HG03565 (cell line): ENCODE measurements at regions not wholly inside any gene's neighbourhood (a gene's known extent, or its start where the extent isn't known, plus 50 kb on each side); places are given as distances from the start of the nearest gene placed in this dataset.
A peak's percentile ranks its signal among the peaks of the same experiment; 100 is the strongest.
"Not testable (repeated sequence)": the region's sequence is repeated elsewhere in the genome, so short reads cannot be mapped to it uniquely, and the experiment has no call there.

Source experiments
- ATAC-seq: cut with Tn5 transposase; IDR thresholded peaks from one replicate; pipeline ENCODE4 v1.9.1; 2021; ENCODE audit warnings: mild to moderate bottlenecking, moderate library complexity; ENCODE audit not compliant: unreplicated experiment

DNA sequence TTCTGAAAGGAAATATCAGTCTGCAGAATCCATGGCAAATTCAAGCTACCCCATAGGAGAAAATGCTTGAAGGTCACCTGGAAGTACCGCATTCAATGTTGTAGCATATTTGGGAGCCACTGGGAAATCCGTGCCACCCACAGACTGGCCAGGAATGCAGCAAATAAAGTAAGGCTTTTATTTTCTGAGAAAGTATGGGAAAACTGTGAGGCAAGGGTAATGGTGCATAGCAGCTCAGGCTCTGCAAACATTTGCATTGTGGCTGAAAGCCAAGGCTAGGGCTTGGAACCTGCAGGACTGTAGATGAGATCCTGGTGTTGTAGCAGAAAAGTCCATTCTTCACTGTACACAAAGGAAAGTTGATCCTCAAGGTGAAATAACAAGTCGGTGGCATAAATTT is 450.9 kb upstream of the NR3C2 start:
- no peak for ATAC-seq

DNA sequence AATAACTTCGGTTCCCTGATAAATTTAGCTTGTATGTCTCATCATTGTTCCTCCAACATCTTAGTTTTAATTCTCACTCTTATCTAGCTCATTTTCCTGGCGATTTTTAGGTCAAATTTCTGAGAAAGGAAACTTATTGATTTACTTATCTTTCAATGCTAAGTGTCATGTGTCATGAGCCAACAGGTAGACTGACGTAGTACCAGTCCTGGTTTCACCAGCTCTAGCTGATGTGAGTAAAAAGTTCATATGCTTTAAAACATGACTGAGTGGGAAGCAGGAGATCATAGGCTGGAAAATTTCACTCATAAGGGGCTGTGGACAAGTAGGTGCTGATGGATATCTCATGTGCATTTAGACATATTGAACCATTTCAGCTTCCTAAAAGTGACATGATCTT is 441.7 kb upstream of the NR3C2 start:
- ATAC-seq: no peak

DNA sequence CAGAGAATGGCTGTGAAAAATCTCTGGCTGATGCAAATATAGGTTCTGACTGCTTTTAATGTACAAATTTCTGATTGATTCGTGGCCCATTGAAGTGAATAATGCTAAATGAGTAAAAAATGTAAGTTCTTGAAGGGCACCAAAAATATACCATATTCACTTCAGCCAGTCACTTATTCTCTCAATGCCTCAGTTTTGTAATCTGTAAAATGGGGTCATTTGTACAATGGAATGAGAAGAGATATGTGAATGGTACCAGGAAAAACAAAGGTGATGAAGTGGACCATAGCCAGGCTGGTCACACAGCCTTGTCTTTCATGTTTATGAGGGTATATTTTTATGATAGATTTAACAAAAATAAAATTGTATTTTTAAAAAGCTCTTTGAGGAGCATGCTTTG is 441.2 kb upstream of the NR3C2 start:
- ATAC-seq: no peak

DNA sequence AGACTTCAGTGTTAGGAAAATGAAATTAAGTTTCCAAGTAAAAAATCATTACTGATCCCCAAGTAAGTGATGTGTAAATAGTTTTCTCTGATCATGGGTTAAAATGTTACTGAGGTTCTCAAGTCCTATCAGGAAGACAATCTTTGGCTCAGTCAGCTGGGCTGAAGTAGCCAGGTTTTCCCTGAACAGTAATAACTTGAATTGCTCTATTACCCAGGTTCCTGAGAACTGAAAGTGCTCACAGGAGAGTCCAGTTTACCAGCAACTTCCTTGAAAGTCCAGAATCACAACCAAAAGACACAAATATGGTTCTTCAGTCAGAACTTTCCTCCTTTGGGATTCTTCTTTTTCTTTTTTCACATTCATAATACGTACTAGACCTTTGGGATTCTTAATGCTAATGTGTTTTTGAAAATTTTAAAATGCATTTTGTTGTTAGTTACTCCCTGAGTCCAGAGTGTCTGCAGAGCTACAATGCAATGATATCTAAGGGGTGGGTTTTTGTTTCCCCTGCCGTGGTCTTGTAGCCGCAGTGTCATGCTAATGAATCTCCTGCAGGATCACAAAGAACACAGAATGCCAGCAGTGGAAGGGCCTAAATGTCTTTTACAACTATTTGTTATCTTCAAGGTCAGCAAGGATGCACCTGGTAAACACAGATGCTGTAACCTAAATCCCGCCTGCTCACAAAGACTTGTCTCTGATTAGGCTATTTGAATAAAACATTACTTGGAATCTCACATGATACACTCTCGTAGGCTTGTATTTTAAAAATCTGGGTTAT is 439.8 kb upstream of the NR3C2 start:
- no peak for ATAC-seq

DNA sequence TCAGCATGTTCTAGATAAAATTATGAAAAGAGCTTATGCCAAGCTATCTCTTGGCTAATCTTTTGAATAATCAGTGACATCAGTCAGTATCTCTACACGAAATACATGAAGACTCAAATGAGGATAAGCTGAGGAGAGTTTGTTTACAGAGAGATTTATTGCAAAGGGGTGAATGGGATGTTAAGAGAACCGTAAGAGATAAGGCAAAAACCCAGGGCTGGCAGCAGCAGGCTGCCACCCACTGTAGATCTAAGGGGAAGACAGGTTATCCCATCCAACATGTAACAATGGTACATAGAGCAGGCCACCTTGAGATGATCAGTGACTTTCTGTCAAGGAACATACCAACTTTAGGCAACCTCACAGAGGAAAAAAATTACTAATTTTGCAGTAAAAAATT is 432.1 kb upstream of the NR3C2 start:
- no peak for ATAC-seq

DNA sequence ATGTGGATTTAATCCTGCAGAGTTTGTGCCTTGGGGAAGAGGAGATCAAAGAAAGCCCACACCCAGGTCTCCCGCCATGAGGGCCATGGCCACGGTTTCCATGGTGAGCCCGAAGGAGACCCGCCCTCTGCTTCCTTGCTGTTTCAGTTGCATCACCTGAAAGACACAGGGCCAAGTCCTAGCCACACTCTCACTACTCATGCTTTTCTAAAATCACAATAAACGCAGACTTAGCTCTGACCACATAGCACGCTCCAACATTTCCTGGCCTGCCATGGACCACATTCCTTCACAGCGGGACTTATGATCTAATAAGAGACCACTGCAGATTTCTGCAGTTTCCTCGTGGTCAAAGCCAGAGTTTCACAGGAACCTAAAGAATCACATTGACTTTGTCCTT is 426.0 kb upstream of the NR3C2 start:
- no peak for ATAC-seq

DNA sequence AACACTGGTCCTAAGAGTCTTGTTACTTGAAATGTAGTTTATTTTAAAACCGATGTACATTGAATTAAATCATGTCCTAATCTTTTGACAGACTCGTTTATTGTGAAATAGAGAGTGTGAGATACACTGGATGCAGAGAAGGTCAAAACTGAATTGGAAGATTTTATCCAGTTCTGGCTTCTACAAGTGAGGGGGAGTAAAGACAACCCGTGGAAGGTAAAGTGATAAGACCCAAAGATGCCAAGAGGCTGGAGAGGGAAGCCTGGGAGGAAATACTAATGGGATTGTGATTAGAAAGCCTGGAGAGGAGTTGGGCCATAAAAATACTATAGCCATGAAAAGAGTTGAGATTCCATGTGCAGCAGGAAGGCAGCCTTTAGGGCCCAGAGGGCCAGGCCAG is 424.5 kb upstream of the NR3C2 start:
- no peak for ATAC-seq

DNA sequence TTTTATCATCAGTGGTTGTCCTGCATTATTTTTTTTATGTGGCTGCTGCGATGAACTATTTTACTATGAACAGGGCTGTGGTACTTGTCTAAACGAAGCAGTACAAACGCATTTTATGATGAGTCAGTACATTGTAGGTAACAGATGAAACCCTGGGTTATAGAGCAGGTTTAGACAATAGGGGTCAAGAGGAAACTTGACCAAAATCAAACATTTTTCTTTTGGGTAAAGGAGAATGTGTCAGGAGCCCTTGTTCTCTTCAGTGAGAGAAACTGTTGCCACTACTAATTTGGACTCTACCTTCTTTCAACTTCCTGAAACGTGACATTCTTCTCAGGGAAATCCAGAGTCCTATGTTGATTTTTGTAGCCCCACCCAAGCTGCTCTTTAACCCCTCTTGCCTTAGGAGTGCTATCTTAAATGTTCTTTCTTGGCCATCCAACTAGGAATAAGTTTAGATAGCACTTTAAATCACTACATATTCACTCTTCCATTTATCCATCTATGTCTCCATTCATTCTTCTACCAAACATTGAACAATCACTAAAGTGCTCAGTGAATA is 415.8 kb upstream of the NR3C2 start:
- ATAC-seq: no peak

DNA sequence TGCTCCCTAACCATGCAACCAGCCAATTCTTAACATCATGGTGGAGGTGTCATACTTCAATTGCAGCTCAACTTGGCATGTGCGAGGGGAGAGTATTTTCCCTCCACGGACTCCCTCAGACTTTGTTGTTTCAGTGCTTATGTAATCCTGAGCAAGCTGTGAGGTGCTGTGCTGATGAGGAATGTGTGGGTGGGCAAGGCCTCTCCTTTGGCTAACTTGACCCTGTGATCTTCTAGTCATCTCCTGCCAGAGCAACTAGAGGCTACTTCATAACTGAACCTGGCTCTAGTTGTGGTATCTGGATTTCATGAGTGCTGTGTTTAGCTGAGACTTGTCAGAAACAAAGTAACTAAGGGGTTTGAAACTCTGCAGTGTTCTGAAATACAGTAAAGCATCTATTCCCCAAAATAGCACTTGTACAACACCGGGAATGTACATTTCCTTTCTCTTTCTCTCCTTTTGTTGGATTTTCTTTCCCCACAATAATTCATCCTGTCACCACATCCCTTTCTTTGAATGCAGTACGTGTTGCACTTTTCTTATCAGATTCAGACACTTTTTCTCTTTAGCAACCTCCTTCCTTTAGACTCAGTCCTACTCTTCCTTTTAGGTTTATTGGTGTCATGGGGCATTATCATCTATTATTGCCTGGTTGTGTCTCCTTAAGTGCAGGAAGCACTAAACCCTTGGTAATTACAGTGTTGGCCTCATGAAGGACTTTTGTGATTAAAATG is 415.2 kb upstream of the NR3C2 start:
- no peak for ATAC-seq

DNA sequence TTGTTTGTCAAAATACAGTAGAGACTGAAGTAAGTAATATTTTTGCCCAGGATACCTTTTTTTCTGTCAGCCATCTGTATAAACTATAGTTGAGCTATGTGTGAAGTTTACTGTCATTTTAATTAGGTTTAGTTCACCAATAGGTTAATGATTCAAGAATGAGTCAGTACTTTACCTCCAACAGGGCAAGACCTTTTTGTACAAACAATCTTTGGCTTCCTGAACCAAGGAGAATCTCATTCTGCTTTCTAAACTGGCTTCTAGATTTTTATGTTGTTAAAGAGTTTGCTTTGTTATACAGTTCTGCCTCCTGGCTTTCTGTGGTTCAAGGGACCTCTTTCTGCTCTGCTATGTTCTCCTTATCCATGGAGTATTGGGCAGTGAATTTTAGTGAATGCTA is 412.0 kb upstream of the NR3C2 start:
- no peak for ATAC-seq

DNA sequence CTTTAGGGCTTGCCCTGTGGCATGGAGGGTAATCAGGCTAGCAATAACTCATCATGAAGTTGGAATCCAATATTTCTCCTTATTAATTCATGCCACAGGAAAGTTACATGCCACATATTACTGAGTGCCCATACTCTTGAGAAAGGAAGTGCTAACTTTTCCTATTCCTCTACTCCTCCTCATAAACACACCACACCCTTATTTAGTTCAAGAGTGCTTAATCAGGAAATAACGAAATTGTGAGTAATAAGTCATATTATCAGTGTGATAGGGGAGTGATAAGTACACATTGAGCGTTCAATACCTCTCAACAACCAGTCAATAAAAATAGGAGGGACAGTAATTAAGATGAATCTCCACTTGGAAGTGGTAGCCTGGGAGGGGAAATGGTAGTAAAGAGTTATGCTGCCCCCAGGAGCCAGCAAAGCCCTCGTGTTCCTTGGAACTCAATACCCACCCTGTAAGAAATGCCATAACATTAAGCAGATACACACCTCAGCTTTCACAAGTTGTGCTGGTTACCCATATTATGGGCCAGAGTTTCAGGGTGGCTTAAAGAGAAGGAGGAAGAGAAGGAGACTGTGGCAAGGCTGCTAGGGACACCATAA is 410.0 kb upstream of the NR3C2 start:
- ATAC-seq: no peak

DNA sequence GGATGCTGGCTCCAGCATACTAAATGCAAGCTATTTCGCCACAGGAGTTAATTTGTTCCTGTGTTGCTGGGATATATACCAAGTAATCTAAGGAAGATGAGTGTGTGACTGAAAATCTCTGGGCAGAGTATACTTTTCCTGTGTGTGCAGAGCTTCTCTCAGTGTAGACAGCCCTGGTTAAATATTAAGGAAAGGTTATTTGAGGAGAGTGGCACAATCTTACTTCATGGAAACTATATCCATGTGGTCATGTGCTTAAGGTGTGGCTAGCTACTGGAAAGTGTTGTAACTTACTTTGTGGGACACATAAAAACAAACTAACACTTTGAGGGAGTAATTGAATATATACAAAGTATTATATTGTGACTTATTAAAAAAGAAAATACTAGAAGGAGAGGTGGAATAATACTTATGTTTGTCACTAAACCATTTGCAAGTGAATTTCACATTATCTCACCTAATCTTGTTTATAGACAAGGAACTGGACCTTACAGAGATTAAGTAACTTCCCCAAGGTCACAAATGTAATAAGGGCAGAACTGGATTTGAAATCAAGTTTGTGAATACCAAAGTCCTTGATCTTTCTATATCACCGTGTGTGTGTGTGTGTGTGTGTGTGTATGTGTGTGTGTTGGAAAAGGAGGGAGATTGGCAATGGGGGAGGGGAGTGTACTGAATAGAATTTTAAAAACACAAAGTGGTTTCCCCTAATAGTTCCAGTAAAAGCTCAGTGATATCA is 408.2 kb upstream of the NR3C2 start:
- no peak for ATAC-seq

DNA sequence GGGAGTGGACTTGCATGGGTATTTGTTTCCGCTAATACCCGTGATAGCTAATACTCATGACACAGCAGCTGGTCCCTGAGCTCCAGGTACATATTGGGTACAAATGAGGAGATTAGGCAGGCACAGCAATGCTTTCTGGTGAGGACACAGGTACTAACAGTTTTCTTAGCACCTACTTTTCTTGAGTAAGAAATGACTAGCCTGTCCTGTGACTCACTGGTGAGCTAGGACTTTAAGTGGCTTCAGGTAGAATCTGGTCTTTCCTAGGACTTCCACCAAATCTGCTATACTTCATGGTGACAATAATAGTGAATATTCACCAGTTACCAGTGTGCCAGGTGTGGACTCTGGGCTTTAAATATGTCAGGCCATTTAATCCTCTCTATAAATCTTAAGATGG is 407.4 kb upstream of the NR3C2 start:
- ATAC-seq: no peak

DNA sequence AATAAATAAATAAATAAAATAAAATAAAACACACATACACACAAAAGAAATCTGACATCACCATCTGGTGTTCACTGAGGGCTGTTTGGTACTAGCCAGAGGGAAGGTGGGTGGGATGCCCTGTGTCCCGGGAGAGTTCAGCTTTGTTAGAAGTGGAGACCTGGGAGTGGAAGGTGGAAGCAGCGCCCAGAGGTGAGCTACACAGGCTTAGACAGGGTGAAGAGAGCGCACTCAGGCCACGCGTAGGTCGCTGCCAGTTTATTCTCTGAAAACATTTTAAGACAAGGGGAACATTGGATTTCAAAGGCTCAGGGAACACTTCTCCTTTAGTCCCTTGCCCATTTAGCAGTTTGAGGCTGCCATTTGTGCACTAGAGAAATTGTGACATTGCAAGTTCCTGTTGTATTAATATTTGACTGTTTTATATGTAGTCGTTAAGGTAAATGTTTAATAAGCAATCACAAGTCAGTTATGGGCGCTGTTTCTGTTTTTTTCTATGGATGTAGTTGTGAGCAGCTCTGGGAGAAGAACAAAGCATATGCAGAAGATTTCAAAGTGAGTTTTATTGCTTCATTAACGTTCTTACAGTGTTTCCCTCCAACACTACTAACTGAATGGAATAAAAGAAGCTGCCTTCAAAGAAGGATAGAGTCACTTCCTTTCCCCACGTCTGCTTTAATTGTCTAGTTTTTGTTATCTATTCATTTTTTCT is 405.5 kb upstream of the NR3C2 start:
- ATAC-seq: no peak

DNA sequence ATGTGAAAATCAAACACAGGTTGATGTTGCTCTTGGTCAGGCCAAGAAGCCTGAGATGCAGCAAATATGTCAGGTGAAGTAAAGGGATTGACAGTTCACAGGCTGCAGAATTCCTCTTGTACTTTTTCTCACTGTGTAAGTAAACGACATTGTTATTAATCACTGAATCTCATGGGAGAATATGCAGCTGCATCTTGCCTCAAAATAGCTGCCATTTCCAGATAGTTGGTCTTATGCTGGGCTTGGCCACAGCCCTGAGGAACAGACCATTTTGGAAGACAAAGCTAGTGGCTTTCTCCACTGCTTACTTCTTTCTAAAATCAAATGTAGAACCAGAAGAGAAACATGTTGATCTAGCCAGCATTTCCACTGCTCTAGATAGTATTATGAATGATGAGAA is 403.4 kb upstream of the NR3C2 start:
- ATAC-seq: no peak

DNA sequence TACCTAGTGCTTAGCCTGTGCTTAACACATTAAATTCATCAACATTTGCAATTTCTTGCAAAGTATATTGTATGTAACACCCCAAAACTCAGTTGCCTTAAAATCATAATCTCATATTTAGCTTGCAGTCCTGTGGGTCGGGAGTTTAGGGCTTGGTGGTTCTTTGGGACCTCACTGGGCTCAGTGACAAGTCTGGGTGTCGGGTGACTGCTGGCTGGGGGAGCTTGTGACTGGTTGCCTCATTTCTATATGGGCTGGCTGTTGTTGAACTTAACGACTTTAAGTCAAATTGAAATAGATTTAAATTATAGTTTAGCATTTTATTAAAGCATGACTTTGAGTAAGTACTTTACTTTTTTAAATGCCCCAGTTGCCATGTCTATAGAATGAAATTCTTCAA is 401.4 kb upstream of the NR3C2 start:
- no peak for ATAC-seq

DNA sequence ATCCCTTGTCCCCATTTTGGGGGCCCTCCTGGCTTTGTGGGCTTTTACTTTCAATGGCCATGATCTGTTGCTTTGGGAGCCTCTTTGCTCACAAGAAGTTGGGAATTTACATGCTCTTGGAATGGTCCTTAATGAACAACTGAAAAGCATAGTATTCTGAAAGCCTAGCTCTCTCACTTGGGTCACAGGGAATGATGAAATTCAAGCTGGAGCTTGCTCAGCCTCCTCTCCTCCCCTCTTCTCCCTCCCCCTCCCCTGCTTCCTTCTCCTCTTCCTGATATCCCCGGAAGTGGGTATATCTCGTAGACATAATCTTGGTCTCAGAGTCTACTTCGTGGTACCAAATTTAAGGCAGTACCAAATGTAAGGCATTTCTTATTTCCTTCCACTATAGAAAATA is 400.6 kb upstream of the NR3C2 start:
- no peak for ATAC-seq

DNA sequence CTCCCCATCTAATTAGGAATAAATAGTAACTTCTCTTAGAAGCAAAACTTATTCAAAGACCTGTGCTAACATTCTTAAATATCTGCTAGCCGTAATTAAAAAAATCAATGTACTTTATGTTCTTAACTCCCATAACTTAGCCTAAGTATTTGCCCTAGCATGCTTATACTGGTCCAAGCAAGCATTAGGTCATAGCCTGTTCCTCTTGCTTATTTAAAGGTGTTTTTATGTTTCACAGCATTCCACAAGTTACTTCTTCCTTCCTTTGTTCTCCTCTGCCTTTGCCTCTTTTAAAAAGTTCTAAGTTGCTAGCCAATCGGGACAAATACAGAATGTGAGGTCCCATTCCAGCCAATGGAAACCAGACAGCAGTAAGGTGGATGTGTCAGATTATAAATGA is 395.4 kb upstream of the NR3C2 start:
- not testable (repeated sequence) for ATAC-seq

DNA sequence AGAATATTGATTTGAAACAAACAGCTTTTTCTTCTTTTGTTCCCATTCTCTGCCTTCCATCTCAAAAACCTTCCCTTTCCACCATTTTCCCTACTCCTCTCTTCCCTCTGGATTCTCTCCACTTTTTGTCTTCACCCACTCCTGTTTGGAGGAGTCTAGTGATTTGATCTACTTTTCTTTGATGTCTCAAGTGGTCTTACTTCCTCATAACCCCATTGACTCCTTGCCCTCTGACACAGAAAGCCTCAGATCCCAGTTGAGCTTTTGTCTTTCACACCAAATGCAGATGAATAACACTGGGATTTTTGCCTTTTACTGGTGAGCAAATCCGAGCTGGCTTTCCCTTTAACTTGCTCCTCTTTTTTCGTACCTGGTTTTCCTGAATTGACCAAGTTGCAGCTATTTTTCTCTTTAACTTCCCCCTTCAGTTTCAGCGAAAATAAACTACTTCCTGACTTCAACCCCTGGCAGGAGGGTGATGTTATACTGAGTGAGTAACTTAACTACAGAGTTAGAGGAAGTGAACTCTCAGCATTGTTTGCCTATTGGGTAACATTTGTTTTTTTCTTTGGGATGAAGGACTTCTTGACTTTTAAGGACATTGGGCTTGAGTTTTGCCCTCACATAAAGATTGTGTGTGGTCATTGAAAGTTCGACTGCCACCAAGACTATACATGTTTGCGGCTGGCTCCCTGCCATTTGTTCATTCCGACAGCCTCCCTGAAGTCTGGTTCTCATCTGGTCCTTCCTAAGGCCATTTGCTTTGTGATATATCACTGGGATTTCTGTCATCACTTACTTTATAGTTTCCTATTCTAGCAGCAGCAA is 392.8 kb upstream of the NR3C2 start:
- ATAC-seq: peak; percentile 50

DNA sequence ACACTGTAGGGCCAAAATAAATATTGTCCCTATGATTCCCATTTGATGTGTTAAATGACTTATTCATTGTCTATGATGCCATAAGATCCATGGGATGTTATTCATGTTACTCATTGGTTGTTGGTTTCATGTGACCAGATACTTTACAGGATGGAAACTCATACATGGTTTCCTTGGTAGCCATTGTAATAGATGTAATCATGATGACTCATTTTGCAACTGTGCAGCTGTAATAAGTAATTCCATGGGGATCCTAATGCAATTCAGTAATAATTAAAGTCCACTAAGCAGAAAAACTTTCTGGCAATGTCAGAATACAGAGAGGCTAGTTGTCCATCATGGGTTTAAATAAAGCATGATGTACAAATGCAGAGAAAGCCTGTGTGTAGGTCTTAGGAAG is 389.7 kb upstream of the NR3C2 start:
- no peak for ATAC-seq
